ENCODE measurements at regions not wholly inside any gene's neighbourhood (a gene's known extent, or its start where the extent isn't known, plus 50 kb on each side); places are given as distances from the start of the nearest gene placed in this dataset.

DNA sequence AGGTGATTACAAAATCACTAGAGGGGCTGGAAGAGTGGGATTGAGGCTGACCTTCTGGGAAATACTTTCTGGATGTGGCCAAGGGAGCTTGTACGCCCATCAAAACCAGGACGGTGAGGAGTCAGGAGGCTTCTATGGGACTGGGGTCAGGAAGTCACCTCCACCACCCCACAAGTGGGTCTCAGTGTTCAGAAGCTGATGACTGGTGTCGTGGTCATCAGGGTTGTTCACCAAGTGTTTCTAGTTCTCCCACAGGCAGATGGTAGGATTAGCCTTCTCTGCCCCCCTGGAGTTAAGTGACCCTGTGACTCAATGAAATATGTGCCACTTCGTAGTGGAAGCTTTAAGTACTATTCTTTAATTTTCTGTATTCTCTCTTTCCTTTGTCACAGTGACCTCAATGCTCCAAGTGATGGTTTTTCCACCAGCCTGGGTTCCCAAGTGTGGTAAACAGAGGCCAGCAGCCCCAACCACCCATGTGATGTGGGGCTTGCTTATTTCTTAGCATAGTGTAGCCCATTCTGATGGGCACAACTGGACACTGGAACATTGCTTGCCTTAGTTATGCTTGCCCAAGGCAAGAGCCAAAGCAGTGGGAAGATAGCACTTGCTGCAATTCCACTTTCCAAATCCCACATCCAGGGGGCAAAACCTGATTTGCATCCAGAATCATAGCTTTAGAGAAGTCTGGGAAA, 258.8 kb downstream of the CYP26B1 start (continued):
- no peak for TF ChIP-seq C11orf30 (IDR thresholded peaks at IDR 0.05; ENCODE audit: low read depth)

DNA sequence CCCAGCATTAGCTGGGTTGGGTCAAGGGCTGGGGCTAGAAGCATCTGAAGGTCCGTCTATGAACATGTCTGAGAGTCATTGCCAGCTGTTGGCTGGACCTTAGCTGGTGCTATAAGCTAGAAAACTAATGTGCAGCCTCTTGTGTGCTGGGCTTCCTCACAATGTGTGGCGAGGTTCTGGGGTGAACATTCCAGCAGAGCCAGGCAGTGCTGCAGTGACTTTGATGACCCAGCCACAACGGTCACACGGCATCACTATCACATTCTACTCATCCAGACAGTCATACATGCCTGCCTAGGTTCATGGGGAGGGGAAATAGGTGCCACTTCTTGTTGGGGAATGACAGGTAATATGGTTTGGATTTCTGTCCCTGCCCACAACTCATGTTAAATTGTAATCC, 260.5 kb downstream of the CYP26B1 start:
- H3K36me3 ChIP-seq (ENCODE audit: control insufficient read depth, insufficient read depth, low read length) = no peaks in the 10 kb centered on the region
- no peaks in the 10 kb centered on the region for H4K20me1 ChIP-seq (replicated peaks; ENCODE audit: control insufficient read depth, insufficient read depth, low read length)
- H3K9me1 ChIP-seq (ENCODE audit: control insufficient read depth, insufficient read depth, low read length) = peaks cover 4% of the 10 kb centered on the region
- CTCF ChIA-PET (ENCODE audit: low intra/inter-chr PET ratio) = no interaction called here
- FAIRE-seq (no peak), DNase-seq (ENCODE audit: extremely low read depth in 1 of 4, low spot score in 3 of 4) (no peak), ATAC-seq (no peak)
- intact Hi-C loops (cut with micrococcal nuclease) (no loop called here), in situ Hi-C loops (cut with MboI) (no loop called here)
- POLR2A ChIA-PET = interaction anchor here (0.7 kb wide), 1 partner anchor 81 kb away, joined by 3 read pairs; no protein-coding TSS in a partner anchor
- 16% methylated on average over 4 of the region's 4 CpGs for WGBS (ENCODE audit: insufficient coverage, low coverage, missing lambda C conversion rate)
- no peak overlapping the region for H3K9ac ChIP-seq (ENCODE audit: insufficient read depth in 1 of 2, low read depth in 2 of 2, low read length in 2 of 2)
- no peak overlapping the region for H3K4me2 ChIP-seq (ENCODE audit: insufficient read depth, low read length)
- BruUV-seq (replicated peaks) = no TSS peak
- peaks cover 15 to 28% of the 10 kb centered on the region in 2 experiments for H3K4me1 ChIP-seq (replicated peaks in 1 of 2; ENCODE audit: control insufficient read depth in 2 of 2, insufficient read depth in 2 of 2, low read length in 2 of 2)
- H3K9me3 ChIP-seq (replicated peaks; ENCODE audit: control insufficient read depth, insufficient read depth, low read depth, low read length) = no peaks in the 10 kb centered on the region; the same call in 1 of the 2 replicates
- H3K4me3 ChIP-seq = no peak overlapping the region
- 0 out of 5 replicates have a peak, but pooled peaks cover 0 to 3% of the 10 kb centered on the region in 2 experiments for H3K27me3 ChIP-seq (ENCODE audit: control insufficient read depth in 2 of 2, insufficient read depth in 2 of 2, low read length in 2 of 2)
- H3K27ac ChIP-seq (ENCODE audit: extremely low read depth, low read depth, low read length) = no peak overlapping the region
- H2AFZ ChIP-seq (ENCODE audit: low read depth, low read length) = no peak overlapping the region
- H3K79me2 ChIP-seq (ENCODE audit: control insufficient read depth, insufficient read depth, low read length) = no peaks in the 10 kb centered on the region
- TF ChIP-seq NFE2L1 (tag; IDR thresholded peaks at IDR 0.05; ENCODE audit: borderline replicate concordance, low read depth) = no peak
- TF ChIP-seq, protein P1, sequence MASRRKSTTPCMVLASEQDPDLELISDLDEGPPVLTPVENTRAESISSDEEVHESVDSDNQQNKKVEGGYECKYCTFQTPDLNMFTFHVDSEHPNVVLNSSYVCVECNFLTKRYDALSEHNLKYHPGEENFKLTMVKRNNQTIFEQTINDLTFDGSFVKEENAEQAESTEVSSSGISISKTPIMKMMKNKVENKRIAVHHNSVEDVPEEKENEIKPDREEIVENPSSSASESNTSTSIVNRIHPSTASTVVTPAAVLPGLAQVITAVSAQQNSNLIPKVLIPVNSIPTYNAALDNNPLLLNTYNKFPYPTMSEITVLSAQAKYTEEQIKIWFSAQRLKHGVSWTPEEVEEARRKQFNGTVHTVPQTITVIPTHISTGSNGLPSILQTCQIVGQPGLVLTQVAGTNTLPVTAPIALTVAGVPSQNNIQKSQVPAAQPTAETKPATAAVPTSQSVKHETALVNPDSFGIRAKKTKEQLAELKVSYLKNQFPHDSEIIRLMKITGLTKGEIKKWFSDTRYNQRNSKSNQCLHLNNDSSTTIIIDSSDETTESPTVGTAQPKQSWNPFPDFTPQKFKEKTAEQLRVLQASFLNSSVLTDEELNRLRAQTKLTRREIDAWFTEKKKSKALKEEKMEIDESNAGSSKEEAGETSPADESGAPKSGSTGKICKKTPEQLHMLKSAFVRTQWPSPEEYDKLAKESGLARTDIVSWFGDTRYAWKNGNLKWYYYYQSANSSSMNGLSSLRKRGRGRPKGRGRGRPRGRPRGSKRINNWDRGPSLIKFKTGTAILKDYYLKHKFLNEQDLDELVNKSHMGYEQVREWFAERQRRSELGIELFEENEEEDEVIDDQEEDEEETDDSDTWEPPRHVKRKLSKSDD (conservative IDR thresholded peaks at IDR 0.05; ENCODE audit: low read length) = no peak
- TF ChIP-seq ATF7 (IDR thresholded peaks at IDR 0.05) = no peak
- TF ChIP-seq CBX5 (IDR thresholded peaks at IDR 0.05; ENCODE audit: borderline replicate concordance, low read depth) = no peak
- TF ChIP-seq ZNF830 (CRISPR knock-in tag; IDR thresholded peaks at IDR 0.05) = no peak
- no peak for TF ChIP-seq HEY1 (CRISPR knock-in tag; IDR thresholded peaks at IDR 0.05; ENCODE audit: borderline replicate concordance)
- TF ChIP-seq, protein P2, sequence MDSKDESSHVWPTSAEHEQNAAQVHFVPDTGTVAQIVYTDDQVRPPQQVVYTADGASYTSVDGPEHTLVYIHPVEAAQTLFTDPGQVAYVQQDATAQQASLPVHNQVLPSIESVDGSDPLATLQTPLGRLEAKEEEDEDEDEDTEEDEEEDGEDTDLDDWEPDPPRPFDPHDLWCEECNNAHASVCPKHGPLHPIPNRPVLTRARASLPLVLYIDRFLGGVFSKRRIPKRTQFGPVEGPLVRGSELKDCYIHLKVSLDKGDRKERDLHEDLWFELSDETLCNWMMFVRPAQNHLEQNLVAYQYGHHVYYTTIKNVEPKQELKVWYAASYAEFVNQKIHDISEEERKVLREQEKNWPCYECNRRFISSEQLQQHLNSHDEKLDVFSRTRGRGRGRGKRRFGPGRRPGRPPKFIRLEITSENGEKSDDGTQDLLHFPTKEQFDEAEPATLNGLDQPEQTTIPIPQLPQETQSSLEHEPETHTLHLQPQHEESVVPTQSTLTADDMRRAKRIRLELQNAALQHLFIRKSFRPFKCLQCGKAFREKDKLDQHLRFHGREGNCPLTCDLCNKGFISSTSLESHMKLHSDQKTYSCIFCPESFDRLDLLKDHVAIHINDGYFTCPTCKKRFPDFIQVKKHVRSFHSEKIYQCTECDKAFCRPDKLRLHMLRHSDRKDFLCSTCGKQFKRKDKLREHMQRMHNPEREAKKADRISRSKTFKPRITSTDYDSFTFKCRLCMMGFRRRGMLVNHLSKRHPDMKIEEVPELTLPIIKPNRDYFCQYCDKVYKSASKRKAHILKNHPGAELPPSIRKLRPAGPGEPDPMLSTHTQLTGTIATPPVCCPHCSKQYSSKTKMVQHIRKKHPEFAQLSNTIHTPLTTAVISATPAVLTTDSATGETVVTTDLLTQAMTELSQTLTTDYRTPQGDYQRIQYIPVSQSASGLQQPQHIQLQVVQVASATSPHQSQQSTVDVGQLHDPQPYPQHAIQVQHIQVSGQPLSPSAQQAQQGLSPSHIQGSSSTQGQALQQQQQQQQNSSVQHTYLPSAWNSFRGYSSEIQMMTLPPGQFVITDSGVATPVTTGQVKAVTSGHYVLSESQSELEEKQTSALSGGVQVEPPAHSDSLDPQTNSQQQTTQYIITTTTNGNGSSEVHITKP (IDR thresholded peaks at IDR 0.05; ENCODE audit: partially characterized antibody) = no peak

Measured in K562 (cell line).